ENCODE measurements at regions not wholly inside any gene's neighbourhood (a gene's known extent, or its start where the extent isn't known, plus 50 kb on each side); places are given as distances from the start of the nearest gene placed in this dataset.

DNA sequence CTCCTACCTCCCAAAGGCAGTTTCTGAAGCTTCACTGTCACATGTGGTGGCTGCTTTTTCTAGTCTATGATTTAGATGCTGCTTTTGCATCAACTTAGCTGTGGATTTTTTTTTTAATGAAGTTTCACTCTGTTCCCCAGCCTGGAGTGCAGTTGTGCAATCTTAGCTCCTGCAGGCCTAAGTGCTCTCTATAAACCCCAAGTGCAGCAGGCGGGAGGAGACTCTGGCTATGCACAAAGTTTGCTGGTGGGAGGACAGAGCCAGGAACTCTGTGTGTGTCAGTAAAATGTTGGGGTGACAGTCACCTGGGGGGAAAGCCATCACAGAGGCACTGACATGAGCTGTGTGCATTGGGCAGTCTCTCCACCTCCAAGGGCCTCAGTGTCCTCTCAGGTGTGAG, 138.8 kb upstream of the FAM20C start:
- DNase-seq (ENCODE audit: low read depth, low spot score): no peak
- POLR2A ChIA-PET: no interaction called here
- BruUV-seq (replicated peaks): no TSS peak

GRCh38 chr7:54615-55014, 137.8 kb upstream of the FAM20C start:
- Histone ChIP-seq H3K9me3 (ENCODE audit: control insufficient read depth in 1 of 2, insufficient read depth in 1 of 2, low read depth in 1 of 2, low read length in 2 of 2) (no peaks in the 10 kb centered on the region), H3K9ac (ENCODE audit: low read length) (no peak overlapping the region), H3K79me2 (ENCODE audit: insufficient read depth, low read length) (no peaks in the 10 kb centered on the region), H3K4me2 (ENCODE audit: low read length) (no peak overlapping the region), H2AFZ (ENCODE audit: low read depth, low read length, poor library complexity, severe bottlenecking) (no peak overlapping the region), H3K36me3 (ENCODE audit: control insufficient read depth in 1 of 2, insufficient read depth in 2 of 2, low read length in 2 of 2) (no peaks in the 10 kb centered on the region), H4K20me1 (ENCODE audit: insufficient read depth) (no peaks in the 10 kb centered on the region), H3K9me2 (ENCODE audit: insufficient read depth) (no peaks in the 10 kb centered on the region), H3K4me1 (ENCODE audit: control insufficient read depth in 1 of 2, insufficient read depth in 2 of 2, low read length in 2 of 2) (no peaks in the 10 kb centered on the region), H3K27me3 (ENCODE audit: insufficient read depth, low read length) (no peaks in the 10 kb centered on the region), H3K27ac (ENCODE audit: low read depth, low read length) (no peak overlapping the region), H3K4me3 (replicated peaks in 1 of 2; ENCODE audit: low read depth in 1 of 2, low read length in 2 of 2) (no peak overlapping the region)
- intact Hi-C loops (cut with micrococcal nuclease): no loop called here
- no TSS peak for BruUV-seq (replicated peaks)
- ChIA-PET CTCF (no interaction called here), POLR2A (no interaction called here), RAD21 (ENCODE audit: low non-redundant PET in 1 of 2, low total read pairs in 2 of 2, uncharacterized antibody in 2 of 2, unreplicated experiment in 2 of 2) (no interaction called here)
- no peak for ATAC-seq
- no peak for DNase-seq (ENCODE audit: low read depth, low spot score)
- TF ChIP-seq POLR2A (IDR thresholded peaks at IDR 0.05; ENCODE audit: borderline replicate concordance, extremely low read depth, insufficient read depth, insufficient read length): no peak
- TF ChIP-seq FOSL1 (IDR thresholded peaks at IDR 0.05; ENCODE audit: low read depth): no peak
- TF ChIP-seq SIN3A (IDR thresholded peaks at IDR 0.05; ENCODE audit: low read depth): no peak
- no peak for TF ChIP-seq JUND (IDR thresholded peaks at IDR 0.05)
- no peak for TF ChIP-seq TCF7L2 (IDR thresholded peaks at IDR 0.05; ENCODE audit: borderline replicate concordance, extremely low read depth, insufficient read depth, insufficient read length)

More for the DNA sequence above, 138.8 kb upstream of the FAM20C start:
- Histone ChIP-seq H3K79me2 (ENCODE audit: insufficient read depth, low read length) (no peaks in the 10 kb centered on the region), H3K4me1 (ENCODE audit: control insufficient read depth in 1 of 2, insufficient read depth in 2 of 2, low read length in 2 of 2) (no peaks in the 10 kb centered on the region), H3K9me2 (ENCODE audit: insufficient read depth) (no peaks in the 10 kb centered on the region), H3K27me3 (ENCODE audit: insufficient read depth, low read length) (no peaks in the 10 kb centered on the region), H3K4me2 (ENCODE audit: low read length) (no peak overlapping the region), H3K4me3 (replicated peaks in 1 of 2; ENCODE audit: low read depth in 1 of 2, low read length in 2 of 2) (no peak overlapping the region), H3K9me3 (ENCODE audit: control insufficient read depth in 1 of 2, insufficient read depth in 1 of 2, low read depth in 1 of 2, low read length in 2 of 2) (no peaks in the 10 kb centered on the region), H3K27ac (ENCODE audit: low read depth, low read length) (no peak overlapping the region), H3K36me3 (ENCODE audit: control insufficient read depth in 1 of 2, insufficient read depth in 2 of 2, low read length in 2 of 2) (no peaks in the 10 kb centered on the region), H3K9ac (ENCODE audit: low read length) (no peak overlapping the region), H2AFZ (ENCODE audit: low read depth, low read length, poor library complexity, severe bottlenecking) (no peak overlapping the region), H4K20me1 (ENCODE audit: insufficient read depth) (no peaks in the 10 kb centered on the region)
- TF ChIP-seq POLR2AphosphoS5 (IDR thresholded peaks at IDR 0.05; ENCODE audit: low read depth, low read length) (no peak), EGR1 (IDR thresholded peaks at IDR 0.05; ENCODE audit: low read depth) (no peak), EZH2 (IDR thresholded peaks at IDR 0.05) (no peak), SIN3A (IDR thresholded peaks at IDR 0.05; ENCODE audit: low read depth) (no peak), SP1 (IDR thresholded peaks at IDR 0.05; ENCODE audit: low read depth) (no peak), ATF3 (IDR thresholded peaks at IDR 0.05) (no peak), CBX3 (IDR thresholded peaks at IDR 0.05; ENCODE audit: low read depth) (no peak), FOSL1 (IDR thresholded peaks at IDR 0.05; ENCODE audit: low read depth) (no peak)
- RAD21 ChIA-PET (ENCODE audit: low non-redundant PET in 1 of 2, low total read pairs in 2 of 2, uncharacterized antibody in 2 of 2, unreplicated experiment in 2 of 2): no interaction called here
- ATAC-seq: no peak
- CTCF ChIA-PET: no interaction called here
- intact Hi-C loops (cut with micrococcal nuclease): no loop called here
